ENCODE measurements at regions not wholly inside any gene's neighbourhood (a gene's known extent, or its start where the extent isn't known, plus 50 kb on each side); places are given as distances from the start of the nearest gene placed in this dataset.

DNA sequence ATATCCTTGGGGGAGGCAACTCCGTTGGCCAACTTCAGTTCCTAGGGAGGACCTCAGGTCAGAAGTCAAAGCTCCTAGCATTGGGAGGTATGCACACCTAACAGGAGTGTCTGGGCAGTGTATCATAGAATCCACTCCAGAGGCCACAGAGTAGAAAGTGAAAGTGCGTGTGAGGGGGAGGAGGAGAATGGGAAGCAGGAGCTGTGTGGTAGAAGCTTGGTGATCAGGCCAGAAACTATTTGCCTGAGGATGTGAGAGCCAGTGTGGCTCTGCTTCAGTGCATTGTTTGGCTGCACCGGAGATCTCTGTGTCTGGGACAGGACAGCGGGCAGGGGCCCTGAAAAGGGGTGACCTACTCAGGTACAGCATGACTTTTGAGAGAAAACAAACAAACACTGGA lies 557.4 kb upstream of the VSTM2A start:
- FAIRE-seq: no peak
- DNase-seq (ENCODE audit: low spot score): no peak
- Histone ChIP-seq H3K36me3 (replicated peaks in 1 of 2; ENCODE audit: control insufficient read depth in 1 of 2, insufficient read depth in 2 of 2, low read length in 2 of 2) (no peaks in the 10 kb centered on the region), H3K4me3 (replicated peaks in 1 of 3; ENCODE audit: insufficient read depth in 1 of 3, low read depth in 2 of 3, low read length in 3 of 3) (no peak overlapping the region), H3K9me3 (ENCODE audit: low read length) (peaks cover 83% of the 10 kb centered on the region), H3K9ac (ENCODE audit: insufficient read depth, low read depth, low read length) (no peak overlapping the region), H3K79me2 (ENCODE audit: insufficient read depth, low read length) (no peaks in the 10 kb centered on the region), H2AFZ (ENCODE audit: low read length) (no peak overlapping the region), H3K4me2 (ENCODE audit: low read depth, low read length) (no peak overlapping the region), H3K4me1 (ENCODE audit: insufficient read depth, low read length) (no peaks in the 10 kb centered on the region), H3K27ac (ENCODE audit: extremely low read length, insufficient read depth, low read length) (no peak overlapping the region), H4K20me1 (ENCODE audit: insufficient read depth, low read length) (no peaks in the 10 kb centered on the region), H3K27me3 (ENCODE audit: control insufficient read depth in 1 of 2, insufficient read depth in 2 of 2, low read length in 2 of 2) (no peaks in the 10 kb centered on the region)
- WGBS (ENCODE audit: low lambda C conversion rate): 8% methylated on average over 4 of the region's 4 CpGs
- in situ Hi-C loops (cut with HindIII; ENCODE audit: extremely low pct_ligation_motif_present, low pct_unique_long_range_greater_than_20kb) (no loop called here), intact Hi-C loops (cut with micrococcal nuclease; ENCODE audit: unreplicated experiment) (no loop called here)
- no TSS peak for BruUV-seq (replicated peaks)
- ChIA-PET CTCF (ENCODE audit: low intra/inter-chr PET ratio, low total read pairs) (no interaction called here), POLR2A (no interaction called here)
- ATAC-seq: no peak
- no peak for TF ChIP-seq ZFP36L1 (CRISPR knock-in tag; IDR thresholded peaks at IDR 0.05)
- TF ChIP-seq CEBPG (CRISPR knock-in tag; IDR thresholded peaks at IDR 0.05): no peak
- no peak for TF ChIP-seq ZBTB21 (CRISPR knock-in tag; IDR thresholded peaks at IDR 0.05)
- TF ChIP-seq NONO (IDR thresholded peaks at IDR 0.05): no peak
- no peak for TF ChIP-seq NONO (CRISPR knock-in tag; conservative IDR thresholded peaks at IDR 0.05)
- TF ChIP-seq, protein P1, sequence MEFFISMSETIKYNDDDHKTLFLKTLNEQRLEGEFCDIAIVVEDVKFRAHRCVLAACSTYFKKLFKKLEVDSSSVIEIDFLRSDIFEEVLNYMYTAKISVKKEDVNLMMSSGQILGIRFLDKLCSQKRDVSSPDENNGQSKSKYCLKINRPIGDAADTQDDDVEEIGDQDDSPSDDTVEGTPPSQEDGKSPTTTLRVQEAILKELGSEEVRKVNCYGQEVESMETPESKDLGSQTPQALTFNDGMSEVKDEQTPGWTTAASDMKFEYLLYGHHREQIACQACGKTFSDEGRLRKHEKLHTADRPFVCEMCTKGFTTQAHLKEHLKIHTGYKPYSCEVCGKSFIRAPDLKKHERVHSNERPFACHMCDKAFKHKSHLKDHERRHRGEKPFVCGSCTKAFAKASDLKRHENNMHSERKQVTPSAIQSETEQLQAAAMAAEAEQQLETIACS (CRISPR knock-in tag; IDR thresholded peaks at IDR 0.05): no peak
- TF ChIP-seq CEBPB (IDR thresholded peaks at IDR 0.05; ENCODE audit: borderline replicate concordance, low read depth, low read length): no peak
- TF ChIP-seq, protein P2, sequence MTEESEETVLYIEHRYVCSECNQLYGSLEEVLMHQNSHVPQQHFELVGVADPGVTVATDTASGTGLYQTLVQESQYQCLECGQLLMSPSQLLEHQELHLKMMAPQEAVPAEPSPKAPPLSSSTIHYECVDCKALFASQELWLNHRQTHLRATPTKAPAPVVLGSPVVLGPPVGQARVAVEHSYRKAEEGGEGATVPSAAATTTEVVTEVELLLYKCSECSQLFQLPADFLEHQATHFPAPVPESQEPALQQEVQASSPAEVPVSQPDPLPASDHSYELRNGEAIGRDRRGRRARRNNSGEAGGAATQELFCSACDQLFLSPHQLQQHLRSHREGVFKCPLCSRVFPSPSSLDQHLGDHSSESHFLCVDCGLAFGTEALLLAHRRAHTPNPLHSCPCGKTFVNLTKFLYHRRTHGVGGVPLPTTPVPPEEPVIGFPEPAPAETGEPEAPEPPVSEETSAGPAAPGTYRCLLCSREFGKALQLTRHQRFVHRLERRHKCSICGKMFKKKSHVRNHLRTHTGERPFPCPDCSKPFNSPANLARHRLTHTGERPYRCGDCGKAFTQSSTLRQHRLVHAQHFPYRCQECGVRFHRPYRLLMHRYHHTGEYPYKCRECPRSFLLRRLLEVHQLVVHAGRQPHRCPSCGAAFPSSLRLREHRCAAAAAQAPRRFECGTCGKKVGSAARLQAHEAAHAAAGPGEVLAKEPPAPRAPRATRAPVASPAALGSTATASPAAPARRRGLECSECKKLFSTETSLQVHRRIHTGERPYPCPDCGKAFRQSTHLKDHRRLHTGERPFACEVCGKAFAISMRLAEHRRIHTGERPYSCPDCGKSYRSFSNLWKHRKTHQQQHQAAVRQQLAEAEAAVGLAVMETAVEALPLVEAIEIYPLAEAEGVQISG (CRISPR knock-in tag; IDR thresholded peaks at IDR 0.05): no peak
- TF ChIP-seq, protein P3, sequence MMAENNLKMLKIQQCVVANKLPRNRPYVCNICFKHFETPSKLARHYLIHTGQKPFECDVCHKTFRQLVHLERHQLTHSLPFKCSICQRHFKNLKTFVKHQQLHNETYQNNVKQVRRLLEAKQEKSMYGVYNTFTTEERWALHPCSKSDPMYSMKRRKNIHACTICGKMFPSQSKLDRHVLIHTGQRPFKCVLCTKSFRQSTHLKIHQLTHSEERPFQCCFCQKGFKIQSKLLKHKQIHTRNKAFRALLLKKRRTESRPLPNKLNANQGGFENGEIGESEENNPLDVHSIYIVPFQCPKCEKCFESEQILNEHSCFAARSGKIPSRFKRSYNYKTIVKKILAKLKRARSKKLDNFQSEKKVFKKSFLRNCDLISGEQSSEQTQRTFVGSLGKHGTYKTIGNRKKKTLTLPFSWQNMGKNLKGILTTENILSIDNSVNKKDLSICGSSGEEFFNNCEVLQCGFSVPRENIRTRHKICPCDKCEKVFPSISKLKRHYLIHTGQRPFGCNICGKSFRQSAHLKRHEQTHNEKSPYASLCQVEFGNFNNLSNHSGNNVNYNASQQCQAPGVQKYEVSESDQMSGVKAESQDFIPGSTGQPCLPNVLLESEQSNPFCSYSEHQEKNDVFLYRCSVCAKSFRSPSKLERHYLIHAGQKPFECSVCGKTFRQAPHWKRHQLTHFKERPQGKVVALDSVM (CRISPR knock-in tag; IDR thresholded peaks at IDR 0.05): no peak
- TF ChIP-seq, protein P4, sequence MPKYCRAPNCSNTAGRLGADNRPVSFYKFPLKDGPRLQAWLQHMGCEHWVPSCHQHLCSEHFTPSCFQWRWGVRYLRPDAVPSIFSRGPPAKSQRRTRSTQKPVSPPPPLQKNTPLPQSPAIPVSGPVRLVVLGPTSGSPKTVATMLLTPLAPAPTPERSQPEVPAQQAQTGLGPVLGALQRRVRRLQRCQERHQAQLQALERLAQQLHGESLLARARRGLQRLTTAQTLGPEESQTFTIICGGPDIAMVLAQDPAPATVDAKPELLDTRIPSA (CRISPR knock-in tag; IDR thresholded peaks at IDR 0.05; ENCODE audit: borderline replicate concordance): no peak
- TF ChIP-seq, protein P5, sequence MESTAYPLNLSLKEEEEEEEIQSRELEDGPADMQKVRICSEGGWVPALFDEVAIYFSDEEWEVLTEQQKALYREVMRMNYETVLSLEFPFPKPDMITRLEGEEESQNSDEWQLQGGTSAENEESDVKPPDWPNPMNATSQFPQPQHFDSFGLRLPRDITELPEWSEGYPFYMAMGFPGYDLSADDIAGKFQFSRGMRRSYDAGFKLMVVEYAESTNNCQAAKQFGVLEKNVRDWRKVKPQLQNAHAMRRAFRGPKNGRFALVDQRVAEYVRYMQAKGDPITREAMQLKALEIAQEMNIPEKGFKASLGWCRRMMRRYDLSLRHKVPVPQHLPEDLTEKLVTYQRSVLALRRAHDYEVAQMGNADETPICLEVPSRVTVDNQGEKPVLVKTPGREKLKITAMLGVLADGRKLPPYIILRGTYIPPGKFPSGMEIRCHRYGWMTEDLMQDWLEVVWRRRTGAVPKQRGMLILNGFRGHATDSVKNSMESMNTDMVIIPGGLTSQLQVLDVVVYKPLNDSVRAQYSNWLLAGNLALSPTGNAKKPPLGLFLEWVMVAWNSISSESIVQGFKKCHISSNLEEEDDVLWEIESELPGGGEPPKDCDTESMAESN (CRISPR knock-in tag; conservative IDR thresholded peaks at IDR 0.05): no peak
- TF ChIP-seq, protein P6, sequence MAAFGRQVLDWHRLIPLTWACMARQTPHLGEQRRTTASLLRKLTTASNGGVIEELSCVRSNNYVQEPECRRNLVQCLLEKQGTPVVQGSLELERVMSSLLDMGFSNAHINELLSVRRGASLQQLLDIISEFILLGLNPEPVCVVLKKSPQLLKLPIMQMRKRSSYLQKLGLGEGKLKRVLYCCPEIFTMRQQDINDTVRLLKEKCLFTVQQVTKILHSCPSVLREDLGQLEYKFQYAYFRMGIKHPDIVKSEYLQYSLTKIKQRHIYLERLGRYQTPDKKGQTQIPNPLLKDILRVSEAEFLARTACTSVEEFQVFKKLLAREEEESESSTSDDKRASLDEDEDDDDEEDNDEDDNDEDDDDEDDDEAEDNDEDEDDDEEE (CRISPR knock-in tag; IDR thresholded peaks at IDR 0.05): no peak
- TF ChIP-seq ARNTL (CRISPR knock-in tag; IDR thresholded peaks at IDR 0.05): no peak
- TF ChIP-seq, protein P7, sequence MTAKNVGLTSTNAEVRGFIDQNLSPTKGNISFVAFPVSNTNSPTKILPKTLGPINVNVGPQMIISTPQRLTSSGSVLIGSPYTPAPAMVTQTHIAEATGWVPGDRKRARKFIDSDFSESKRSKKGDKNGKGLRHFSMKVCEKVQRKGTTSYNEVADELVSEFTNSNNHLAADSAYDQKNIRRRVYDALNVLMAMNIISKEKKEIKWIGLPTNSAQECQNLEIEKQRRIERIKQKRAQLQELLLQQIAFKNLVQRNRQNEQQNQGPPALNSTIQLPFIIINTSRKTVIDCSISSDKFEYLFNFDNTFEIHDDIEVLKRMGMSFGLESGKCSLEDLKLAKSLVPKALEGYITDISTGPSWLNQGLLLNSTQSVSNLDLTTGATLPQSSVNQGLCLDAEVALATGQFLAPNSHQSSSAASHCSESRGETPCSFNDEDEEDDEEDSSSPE (CRISPR knock-in tag; IDR thresholded peaks at IDR 0.05): no peak
- no peak for TF ChIP-seq PCBP1 (IDR thresholded peaks at IDR 0.05; ENCODE audit: borderline replicate concordance, low read depth, low read length)
